GM23248 (cell line): ENCODE measurements at regions not wholly inside any gene's neighbourhood (a gene's known extent, or its start where the extent isn't known, plus 50 kb on each side); places are given as distances from the start of the nearest gene placed in this dataset.

Source experiments
- EZH2 ChIP-seq: fragments of 200-600 bp; sonication (generic); IDR thresholded peaks from 2 replicates; pipeline ENCODE4 v1.6.1; 2018; ENCODE audit warnings: antibody characterized with exemption, mild to moderate bottlenecking; ENCODE audit not compliant: insufficient read depth, poor library complexity, severe bottlenecking
- EZH2phosphoT487 ChIP-seq: fragments of 200-600 bp; sonication (generic); IDR thresholded peaks from 2 replicates; pipeline ENCODE4 v1.6.1; 2018; ENCODE audit warnings: antibody characterized with exemption, moderate library complexity, mild to moderate bottlenecking, low read depth; ENCODE audit not compliant: insufficient read depth

GRCh38 chr12:131507094-131507493, 203.8 kb upstream of the SFSWAP start:
- no peak for TF ChIP-seq EZH2
- TF ChIP-seq EZH2phosphoT487 = no peak
